GM19372 (cell line): ENCODE measurements at regions not wholly inside any gene's neighbourhood (a gene's known extent, or its start where the extent isn't known, plus 50 kb on each side); places are given as distances from the start of the nearest gene placed in this dataset.
"Not testable (repeated sequence)": the region's sequence is repeated elsewhere in the genome, so short reads cannot be mapped to it uniquely, and the experiment has no call there.

Source experiments
- ATAC-seq: cut with Tn5 transposase; IDR thresholded peaks from one replicate; pipeline ENCODE4 v1.9.1; 2021; ENCODE audit warnings: mild to moderate bottlenecking, low read depth, moderate library complexity; ENCODE audit not compliant: unreplicated experiment

DNA sequence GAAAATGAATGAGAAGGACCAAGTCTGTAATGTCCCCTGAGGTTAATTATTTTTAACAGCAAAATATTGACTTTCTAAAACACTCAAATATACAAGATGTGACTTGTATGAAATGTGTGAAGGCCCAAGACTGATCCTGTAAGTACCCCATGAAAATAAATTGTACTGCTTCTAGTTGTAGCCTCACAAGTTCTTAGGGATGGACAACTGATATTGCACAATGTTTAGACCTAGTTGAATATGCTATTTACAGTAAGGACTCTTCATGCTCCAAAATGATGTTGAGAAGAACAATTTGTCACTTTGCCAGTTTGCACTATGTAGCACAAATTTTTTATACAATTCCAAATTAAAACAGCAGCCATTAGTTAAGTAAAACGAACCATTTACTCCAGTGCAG, 139.7 kb upstream of the GDNF start:
- no peak for ATAC-seq

DNA sequence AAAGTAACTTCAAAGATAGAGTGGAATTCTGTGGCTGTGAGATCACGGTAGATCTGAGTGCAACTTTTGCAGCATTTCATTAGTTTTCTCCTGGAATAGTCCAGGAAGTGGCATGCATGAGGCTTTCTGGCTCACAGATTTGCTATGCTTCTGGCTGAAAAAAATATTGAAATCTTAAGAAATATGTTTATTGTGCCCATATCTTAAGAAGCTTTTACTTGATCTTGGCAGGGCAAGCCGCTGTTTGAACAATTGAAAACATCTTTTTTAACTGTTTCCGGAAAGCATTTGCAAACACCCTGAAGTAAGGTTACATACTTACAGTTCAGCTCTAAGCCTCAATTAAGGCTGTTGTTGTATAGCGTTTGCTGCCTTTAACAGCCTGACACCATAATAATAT, 135.7 kb upstream of the GDNF start:
- no peak for ATAC-seq

DNA sequence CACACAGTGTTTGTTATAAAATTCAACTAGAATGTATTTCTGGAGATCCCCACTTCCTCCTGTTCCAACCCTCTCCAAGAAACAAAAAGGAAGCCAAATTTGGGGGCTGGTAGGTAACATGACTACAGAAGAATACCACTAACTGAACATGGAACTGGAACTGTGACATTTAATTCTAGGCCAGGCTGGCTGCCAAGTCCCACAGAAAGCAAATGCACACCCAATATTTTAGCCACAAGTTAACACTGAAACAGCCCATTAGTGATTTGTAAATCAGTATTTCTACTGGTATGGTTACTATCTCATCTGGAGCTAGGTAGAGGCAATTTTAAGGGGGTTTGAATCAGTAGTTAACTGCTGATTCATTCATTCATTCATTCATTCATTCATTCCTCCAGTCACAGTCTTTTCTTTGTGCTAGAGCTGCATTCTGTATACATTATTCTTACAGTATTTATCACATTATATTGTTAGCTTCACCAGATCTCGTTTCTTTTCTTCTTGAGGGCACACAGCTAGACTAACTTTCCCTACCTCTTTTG, 131.7 kb upstream of the GDNF start:
- ATAC-seq, result no peak

DNA sequence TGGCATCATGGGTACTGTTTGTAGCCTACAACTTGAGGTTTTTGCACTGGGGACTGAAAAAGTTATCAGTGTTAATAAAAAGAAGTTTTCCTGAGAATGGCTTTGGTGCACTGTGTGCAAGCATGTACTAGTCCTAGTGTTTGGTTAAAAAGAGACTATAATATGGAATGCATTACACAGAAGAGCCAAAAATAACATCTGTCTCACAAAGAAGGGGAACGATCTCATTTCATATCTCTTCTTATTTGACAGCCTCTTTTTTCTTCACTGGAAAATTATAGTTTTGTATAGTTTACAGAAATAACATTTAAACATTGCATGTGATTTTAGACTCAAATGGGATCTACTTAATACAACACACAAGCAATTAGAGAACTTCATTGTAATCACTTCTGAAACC, 127.0 kb upstream of the GDNF start:
- ATAC-seq, result no peak

DNA sequence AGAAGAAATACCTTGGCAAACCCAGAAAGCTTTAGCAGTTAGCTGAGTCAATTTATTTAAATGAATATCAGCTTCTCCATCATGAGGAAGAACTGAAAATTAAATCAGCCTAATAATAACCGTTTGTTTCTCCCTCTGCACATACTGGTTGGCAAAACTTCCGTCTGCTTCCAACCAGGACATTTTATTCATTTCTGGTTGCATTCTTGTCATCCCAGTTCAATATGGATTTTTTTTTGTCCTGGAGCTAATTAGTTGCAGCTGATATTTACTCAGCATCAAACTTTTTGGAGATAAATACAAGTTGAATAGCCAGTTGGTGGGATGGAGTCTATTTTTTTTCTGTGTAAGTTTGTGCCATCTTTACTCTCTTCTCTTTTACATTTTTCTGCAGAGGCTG, 126.5 kb upstream of the GDNF start:
- ATAC-seq, result no peak

DNA sequence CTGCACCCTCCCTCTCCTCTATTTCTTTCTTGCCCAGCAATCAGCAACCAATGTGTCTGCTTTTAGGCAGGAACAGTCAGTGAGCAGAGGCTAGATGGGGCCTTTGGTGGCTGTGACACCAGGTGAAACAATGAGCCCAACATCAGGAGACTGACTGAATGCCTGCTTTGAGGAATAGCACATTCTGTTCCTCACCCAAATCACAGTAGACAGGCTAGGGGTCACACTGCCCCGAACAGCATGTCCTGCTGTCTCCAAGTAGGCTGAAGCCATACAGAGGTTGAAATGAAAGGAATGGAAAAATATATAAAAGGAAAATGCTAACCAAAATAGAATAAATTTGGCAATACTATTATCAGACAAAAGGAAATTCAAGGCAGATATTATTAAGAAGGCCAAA, 122.5 kb upstream of the GDNF start:
- ATAC-seq, result no peak

DNA sequence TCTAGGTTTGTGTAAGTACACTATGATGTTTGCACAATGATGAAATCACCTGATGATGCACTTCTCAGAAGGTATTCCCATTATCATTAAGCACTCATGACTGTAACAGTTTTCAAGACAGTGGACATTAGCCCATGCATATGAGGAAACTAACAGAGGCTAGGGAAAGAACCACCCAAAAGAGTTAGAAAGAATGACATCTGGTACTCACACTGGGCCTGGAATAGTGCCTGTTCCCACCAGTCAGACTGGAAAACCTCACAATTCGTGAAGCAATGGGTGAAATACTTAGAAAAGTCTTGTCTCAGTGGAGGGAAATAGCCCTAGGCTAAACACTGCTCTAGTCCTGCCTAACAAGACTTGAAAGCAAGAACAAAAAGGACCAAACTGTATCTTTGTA, 117.4 kb upstream of the GDNF start:
- ATAC-seq, result no peak

DNA sequence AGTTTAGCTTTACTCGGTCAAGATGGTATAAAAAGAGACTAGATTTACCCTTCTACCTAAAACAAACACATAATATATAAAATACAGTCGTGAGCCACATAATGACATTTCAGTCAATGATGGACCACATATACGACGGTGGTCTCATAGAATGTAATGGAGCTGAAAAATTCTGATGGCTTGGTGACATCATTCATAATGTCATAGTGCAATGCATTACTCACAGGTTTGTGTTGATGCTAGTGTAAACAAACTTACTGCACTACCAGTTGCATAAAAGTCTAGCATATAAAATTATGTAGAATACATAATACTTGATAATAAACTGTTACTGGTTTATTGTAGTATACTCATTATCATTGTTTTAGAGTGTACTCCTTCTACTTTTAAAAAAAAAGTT, 115.9 kb upstream of the GDNF start:
- ATAC-seq, result no peak

DNA sequence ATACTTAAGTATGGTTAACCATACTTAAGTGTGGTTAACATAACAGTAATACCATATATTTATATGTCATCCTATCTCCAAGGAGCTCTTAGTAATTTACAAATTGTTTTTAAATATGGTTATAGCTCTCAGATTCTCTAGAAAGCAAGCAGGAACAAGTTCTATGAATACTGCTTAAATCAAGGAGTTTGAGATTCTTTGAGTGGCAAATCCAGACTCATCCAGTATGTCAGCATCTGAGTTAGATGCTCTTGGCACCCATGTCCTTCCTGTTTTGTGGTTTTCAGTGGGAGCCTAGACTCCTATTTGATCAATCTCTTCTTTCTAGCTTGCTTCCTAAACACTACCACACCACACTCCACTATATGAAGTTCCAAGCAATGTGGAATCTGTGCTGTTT, 114.7 kb upstream of the GDNF start:
- no peak for ATAC-seq

DNA sequence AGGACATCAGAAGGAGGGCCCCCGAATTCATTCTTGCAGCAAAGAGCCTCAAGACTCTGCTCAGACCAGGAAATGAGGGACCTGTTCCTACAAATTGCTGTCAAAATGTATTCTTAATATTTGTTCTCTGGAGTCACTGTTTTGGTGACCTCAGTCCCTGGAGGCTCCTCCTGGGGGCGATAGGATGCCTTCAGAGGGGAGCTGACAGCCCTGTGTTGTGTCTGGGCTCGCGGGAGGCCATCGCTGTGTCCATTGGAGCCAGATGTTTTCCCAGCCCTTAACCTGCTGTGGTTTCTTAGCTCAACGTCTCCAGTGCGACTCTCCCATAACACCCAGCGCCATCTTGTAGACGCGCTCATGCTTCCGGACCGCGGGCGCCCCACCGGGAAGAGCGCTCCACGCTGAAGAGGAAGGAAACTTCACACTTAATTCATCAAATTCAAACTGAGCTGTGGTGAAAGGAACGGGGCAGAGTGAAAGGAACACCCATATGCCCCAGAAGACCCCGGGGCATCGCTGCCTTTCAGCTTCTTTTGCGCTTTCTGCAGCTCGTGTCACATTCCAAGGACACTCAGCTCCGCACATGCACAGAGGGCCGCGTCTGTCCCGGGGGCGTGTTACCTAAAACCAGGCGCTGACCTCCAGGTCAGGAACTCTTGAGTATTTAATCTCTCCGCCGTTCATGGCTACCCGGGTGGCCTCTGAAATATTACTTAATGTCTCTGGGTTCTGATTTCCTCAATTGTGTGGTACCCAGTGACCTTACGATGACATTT, 112.3 kb upstream of the GDNF start:
- no peak for ATAC-seq

DNA sequence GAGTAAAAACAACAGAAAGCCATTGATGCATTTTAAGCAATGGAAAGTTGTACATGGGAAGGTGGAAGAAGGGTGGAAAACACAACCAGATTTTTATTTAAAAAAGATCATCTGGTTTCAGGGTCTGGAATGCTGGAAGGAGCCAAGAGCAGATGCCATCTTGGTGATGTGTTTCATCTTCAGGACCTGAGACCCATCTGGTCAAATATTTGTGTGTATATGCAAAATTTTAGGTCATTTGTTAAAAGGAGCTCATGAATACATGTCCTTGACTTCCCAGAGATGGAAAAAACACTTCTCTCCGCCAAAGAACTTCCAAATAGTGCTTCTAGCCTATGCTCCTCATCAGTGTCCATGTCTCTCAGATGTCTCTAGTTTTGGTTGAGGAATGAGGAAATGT, 110.6 kb upstream of the GDNF start:
- ATAC-seq, result no peak

DNA sequence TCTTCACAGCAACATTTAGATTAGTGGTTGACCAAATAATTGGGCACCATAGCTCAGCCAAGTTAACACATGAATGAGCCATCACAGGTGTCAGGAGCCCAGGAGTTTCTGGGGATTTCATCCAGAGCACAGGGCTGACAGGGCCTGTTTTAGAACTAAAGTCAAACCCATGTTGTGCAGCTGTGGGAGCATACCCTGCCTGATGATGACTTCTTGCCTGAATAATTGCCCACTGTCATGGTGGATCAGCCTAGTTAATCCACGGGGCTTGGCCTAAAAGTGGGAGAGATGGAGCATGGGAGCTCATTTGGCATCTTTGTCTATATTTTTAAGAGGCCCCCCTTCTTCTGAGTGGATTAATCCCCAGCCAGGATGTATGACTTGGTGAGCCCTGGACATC, 105.6 kb upstream of the GDNF start:
- no peak for ATAC-seq

DNA sequence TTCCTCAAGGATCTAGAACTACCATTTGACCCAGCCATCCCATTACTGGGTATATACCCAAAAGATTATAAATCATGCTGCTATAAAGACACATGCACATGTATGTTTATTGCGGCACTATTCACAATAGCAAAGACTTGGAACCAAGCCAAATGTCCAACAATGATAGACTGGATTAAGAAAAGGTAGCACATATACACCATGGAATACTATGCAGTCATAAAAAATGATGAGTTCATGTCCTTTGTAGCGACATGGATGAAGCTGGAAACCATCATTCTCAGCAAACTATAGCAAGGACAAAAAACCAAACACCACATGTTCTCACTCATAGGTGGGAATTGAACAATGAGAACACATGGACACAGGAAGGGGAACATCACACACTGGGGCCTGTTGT, 103.3 kb upstream of the GDNF start:
- ATAC-seq, result not testable (repeated sequence)

DNA sequence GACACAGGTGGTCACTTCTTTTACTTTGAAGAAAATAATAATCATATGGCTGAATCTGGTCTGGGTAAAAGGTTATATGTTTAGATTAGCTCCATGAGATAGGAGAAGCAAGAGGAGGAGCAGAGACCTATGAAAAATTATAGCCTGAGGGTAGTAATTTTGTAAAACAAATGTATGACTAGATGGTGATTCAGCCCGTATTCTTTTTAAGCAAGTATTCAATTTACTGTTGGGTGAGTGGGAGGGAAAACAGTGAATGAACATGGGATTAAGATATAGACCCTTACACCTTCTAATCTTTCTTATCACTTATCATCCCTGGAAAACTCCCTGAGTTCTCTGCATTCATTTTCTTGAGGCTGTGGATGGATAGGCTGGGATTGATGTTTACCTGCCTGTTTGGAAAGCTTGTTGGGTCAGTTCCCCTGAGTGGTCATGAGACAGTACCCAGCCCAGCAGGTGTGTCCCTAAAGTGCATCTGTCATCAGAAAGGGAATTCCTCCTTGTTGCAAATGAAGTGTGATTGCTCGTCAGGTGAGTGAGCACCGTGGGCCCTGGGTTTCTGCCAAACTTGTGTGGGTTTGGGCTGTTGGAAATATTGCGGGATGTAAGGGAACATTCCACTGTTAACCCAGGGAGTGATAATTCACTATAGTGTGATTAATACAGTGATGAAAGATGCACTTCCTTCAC, 101.2 kb upstream of the GDNF start:
- no peak for ATAC-seq

DNA sequence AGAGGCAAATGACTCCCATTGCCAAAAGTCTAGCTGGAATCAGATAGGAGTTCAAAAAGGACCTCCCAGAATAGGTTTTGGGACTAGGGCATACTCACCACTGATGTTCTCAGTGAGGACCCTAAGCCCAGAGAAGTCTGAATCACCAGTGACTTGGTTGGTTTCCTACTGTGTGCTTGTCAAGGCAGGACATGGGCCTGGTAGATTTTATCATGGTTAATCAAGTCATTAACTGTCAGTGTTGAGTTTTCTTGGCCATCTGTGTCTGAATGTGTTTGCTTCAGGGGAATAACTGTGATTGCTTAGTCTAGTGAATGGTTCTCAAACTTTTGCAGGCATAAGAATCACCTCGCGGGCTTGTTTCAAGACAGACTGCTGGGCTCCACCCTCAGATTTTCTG, 99.0 kb upstream of the GDNF start:
- ATAC-seq, result no peak

DNA sequence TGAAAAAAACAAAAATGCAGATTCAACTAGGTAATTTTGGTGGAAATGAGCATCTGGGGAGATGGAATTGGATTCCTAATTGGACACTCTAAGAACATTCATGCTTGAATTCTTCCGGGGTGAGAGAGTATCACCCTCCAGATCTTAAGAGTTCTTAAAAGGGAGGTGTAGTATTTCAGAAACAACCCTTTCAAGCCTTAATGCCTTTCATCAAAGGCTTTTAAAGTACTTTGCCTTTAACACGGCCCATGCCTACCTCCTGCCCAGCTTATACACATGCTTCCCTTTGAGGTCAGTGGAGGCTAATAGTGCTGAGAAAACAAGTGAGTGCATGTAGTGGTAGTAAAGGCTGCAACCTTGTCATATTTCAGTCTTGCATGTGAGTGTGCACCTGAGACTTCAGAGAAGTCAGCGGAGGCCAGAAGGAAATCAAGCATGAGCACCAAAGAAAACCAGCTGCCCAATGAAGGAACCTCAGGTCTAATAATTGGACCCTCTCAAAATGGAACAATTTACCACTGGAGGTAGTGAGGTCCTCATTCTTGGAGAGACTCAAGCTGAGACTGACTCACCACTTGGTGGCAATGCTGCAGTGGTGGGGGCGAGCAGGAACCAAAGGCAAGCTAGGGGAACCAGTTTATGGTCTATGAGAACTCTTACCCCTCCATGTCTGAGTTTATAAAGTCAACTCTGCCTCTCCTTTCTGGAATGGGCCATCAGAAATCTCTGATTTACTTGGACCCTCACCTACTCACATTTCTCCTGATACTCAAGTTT, 98.4 kb upstream of the GDNF start:
- ATAC-seq, result no peak

DNA sequence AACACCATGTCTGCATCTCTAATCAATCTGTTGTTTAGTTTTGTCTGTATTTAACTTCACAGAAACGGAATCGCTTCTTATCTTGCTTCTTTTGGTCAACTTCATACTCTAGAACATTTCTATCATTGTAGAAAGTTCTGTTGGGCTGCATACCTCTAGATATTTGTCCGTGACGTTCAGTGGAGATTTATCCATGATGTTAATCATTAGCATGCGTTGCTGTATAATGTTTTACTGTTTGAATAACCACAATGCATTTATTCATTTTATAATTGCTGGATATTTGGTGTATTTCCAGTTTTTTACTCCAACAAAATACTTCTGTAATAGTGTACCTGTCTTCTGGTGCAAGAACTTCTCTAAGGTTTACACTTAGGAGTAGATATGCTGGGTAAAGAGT, 96.2 kb upstream of the GDNF start:
- no peak for ATAC-seq

DNA sequence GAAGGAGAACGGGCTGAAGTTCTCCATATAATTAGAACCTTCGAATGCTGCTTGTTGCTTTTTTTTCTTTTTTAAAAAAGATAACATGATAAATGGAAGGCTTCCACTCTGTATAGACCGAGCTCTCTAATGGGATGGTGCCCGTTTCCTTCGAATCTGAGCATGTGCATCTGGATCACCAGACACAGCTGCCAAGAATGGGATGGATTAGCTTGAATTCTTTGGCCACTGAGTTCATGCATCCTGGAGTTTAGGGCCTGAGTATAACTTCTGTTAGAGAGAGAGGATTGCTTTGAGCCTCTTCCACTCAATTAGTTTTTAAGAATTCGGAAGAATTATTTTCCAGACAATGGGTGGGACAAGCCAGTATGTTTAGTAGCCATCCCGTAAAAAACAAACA, 93.7 kb upstream of the GDNF start:
- no peak for ATAC-seq

DNA sequence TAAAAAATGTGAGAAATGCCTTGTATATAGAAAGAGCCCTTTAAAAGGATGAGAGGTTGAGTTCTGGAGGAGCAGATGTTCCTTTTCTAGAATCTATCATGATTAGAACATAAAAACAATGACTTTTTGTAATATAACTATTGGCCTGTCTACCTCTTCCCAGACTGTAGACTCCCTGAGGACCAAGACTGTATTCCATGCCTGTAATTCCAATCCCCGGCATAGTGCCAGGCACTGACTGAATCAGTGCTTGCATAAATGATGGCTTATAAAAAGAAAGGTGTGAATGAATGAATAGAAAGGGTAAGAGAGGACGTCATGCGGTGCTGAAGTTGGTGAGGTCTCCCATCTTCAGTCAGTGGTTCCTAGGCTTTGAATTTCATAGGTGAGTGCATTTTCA, 92.6 kb upstream of the GDNF start:
- no peak for ATAC-seq

DNA sequence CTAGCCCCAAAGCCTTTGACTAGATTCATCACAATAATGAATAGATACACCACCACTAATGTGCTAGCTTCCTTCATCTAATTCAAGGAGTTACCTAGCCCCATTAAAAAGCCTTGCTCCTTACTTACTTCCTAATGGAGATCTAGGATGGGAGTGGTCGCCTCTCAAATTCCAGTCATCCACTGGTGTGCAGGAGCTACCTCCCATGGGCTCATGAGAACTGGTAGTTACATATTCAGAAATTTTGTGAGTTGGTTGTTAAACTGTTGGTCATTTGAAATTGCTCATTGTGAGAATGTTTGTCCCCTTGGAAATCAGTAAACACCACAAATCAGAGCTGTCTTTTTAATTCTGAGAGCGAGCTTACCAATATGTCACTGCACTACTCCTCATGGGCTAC, 91.7 kb upstream of the GDNF start:
- ATAC-seq, result no peak

DNA sequence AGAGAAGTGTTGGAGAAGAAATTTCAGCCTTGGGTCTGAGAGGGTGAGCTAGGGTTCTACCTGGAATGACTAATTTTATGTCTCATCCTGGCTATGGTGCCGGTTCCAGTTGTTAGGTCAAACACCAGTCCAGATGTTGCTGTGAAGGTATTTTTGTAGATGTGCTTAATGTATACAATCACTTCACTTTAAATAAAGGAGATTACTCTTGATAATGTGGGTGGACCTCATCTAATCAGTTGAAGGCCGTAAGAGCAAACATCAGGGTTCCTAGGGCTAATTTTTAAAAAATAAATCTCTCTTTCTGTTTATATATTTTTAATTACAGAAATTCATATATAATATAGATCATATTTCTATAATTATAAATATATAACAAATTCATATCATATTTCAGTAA, 90.5 kb upstream of the GDNF start:
- ATAC-seq, result no peak
